SK-N-SH treated with all-trans-retinoic acid at 6 μM for 48 hours (cell line): ENCODE measurements at regions not wholly inside any gene's neighbourhood (a gene's known extent, or its start where the extent isn't known, plus 50 kb on each side); places are given as distances from the start of the nearest gene placed in this dataset.

ENCODE experiments used
- ATAC-seq: fragments of 200-7000 bp; cut with Tn5 transposase; 3 replicates; pipeline ENCODE4 v1.9.1; 2020; ENCODE audit warnings: mild to moderate bottlenecking, moderate library complexity
- ARNTL ChIP-seq: fragments of 450-650 bp; formaldehyde crosslinking; IDR thresholded peaks from 2 replicates; pipeline ENCODE4 v1.5.0; 2020; ENCODE audit warnings: low read depth, mild to moderate bottlenecking, moderate library complexity, borderline replicate concordance
- BACH2 ChIP-seq: fragments of 250-450 bp; sonication (Bioruptor Pico); IDR thresholded peaks from 2 replicates; pipeline ENCODE4 v1.9.0; 2021; ENCODE audit warnings: mild to moderate bottlenecking, borderline replicate concordance
- CREB5 ChIP-seq: fragments of 250-450 bp; sonication (Bioruptor Pico); IDR thresholded peaks from 2 replicates; pipeline ENCODE4 v1.5.1; 2020; ENCODE audit warnings: low read depth, mild to moderate bottlenecking, moderate library complexity
- CSDC2 ChIP-seq: fragments of 250-450 bp; sonication (Bioruptor Pico); IDR thresholded peaks from 2 replicates; pipeline ENCODE4 v1.5.0; 2020; ENCODE audit warnings: mild to moderate bottlenecking, moderate library complexity
- GLIS3 ChIP-seq: fragments of 250-450 bp; sonication (Bioruptor Pico); IDR thresholded peaks from 2 replicates; pipeline ENCODE4 v1.5.0; 2020; ENCODE audit warnings: mild to moderate bottlenecking, moderate library complexity
- ISL1 ChIP-seq: fragments of 250-450 bp; sonication (Bioruptor Pico); IDR thresholded peaks from 2 replicates; pipeline ENCODE4 v2.1.2; 2022; ENCODE audit warnings: mild to moderate bottlenecking, moderate library complexity
- OSR1 ChIP-seq: fragments of 250-450 bp; sonication (Bioruptor Pico); IDR thresholded peaks from 2 replicates; pipeline ENCODE4 v1.8.0; 2022; ENCODE audit warnings: moderate library complexity, mild to moderate bottlenecking, inconsistent platforms
- PATZ1 ChIP-seq: fragments of 250-450 bp; sonication (Bioruptor Pico); IDR thresholded peaks from 2 replicates; pipeline ENCODE4 v1.8.0; 2020; ENCODE audit warnings: mild to moderate bottlenecking, moderate library complexity, borderline replicate concordance
- POU6F1 ChIP-seq: fragments of 250-450 bp; sonication (Bioruptor Pico); IDR thresholded peaks from 2 replicates; pipeline ENCODE4 v1.8.0; 2021; ENCODE audit warnings: low read depth, mild to moderate bottlenecking, moderate library complexity, borderline replicate concordance
- RARB ChIP-seq: fragments of 250-450 bp; sonication (Bioruptor Pico); IDR thresholded peaks from 2 replicates; pipeline ENCODE4 v1.8.0; 2021; ENCODE audit warnings: mild to moderate bottlenecking, moderate library complexity
- SNAI2 ChIP-seq: fragments of 250-450 bp; sonication (Bioruptor Pico); IDR thresholded peaks from 2 replicates; pipeline ENCODE4 v1.5.0; 2020; ENCODE audit warnings: mild to moderate bottlenecking, moderate library complexity
- TCF4 ChIP-seq: fragments of 250-450 bp; sonication (Bioruptor Pico); IDR thresholded peaks from 2 replicates; pipeline ENCODE4 v1.8.0; 2021; ENCODE audit warnings: mild to moderate bottlenecking, moderate library complexity, borderline replicate concordance
- TOX ChIP-seq: fragments of 250-450 bp; sonication (Bioruptor Pico); IDR thresholded peaks from 2 replicates; pipeline ENCODE4 v1.8.0; 2021; ENCODE audit warnings: mild to moderate bottlenecking, moderate library complexity, borderline replicate concordance
- TSHZ2 ChIP-seq: fragments of 250-450 bp; sonication (Bioruptor Pico); IDR thresholded peaks from 2 replicates; pipeline ENCODE4 v1.5.0; 2020; ENCODE audit warnings: mild to moderate bottlenecking, moderate library complexity
- ZFP3 ChIP-seq: fragments of 250-450 bp; sonication (Bioruptor Pico); IDR thresholded peaks from 2 replicates; pipeline ENCODE4 v1.5.0; 2020; ENCODE audit warnings: mild to moderate bottlenecking, moderate library complexity
- ZFP30 ChIP-seq: fragments of 450-650 bp; formaldehyde crosslinking; IDR thresholded peaks from 2 replicates; pipeline ENCODE4 v1.5.0; 2022; ENCODE audit warnings: mild to moderate bottlenecking, moderate library complexity
- ZNF70 ChIP-seq: fragments of 450-650 bp; formaldehyde crosslinking; IDR thresholded peaks from 2 replicates; pipeline ENCODE4 v1.5.0; 2020; ENCODE audit warnings: mild to moderate bottlenecking, moderate library complexity
- ZNF8 ChIP-seq: fragments of 450-650 bp; formaldehyde crosslinking; IDR thresholded peaks from 2 replicates; pipeline ENCODE4 v1.5.0; 2020; ENCODE audit warnings: mild to moderate bottlenecking, moderate library complexity

GRCh38 chr2:123917241-123917640, 107.8 kb upstream of the CNTNAP5 start:
- ATAC-seq = no peak

GRCh38 chr2:123928358-123928757, 96.7 kb upstream of the CNTNAP5 start:
- ATAC-seq = no peak
- no peak for TF ChIP-seq BACH2
- TF ChIP-seq, all 23 proteins: peak for 0

More at GRCh38 chr2:123917241-123917640, 107.8 kb upstream of the CNTNAP5 start:
- TF ChIP-seq ZNF8 = no peak

GRCh38 chr2:123935405-123935804, 89.7 kb upstream of the CNTNAP5 start:
- no peak for ATAC-seq
- TF ChIP-seq ARNTL (no peak), TSHZ2 (CRISPR knock-in tag) (no peak), POU6F1 (CRISPR knock-in tag) (no peak), RARB (no peak), ZNF8 (no peak), TCF4 (no peak), SNAI2 (CRISPR knock-in tag) (no peak), ZNF70 (CRISPR knock-in tag) (no peak), GLIS3 (CRISPR knock-in tag) (no peak), BACH2 (no peak), ISL1 (CRISPR knock-in tag) (no peak)
- TF ChIP-seq, all 23 proteins: peak for 0

GRCh38 chr2:123953846-123954245, 71.2 kb upstream of the CNTNAP5 start:
- TF ChIP-seq ZNF70 (CRISPR knock-in tag) = no peak
- TF ChIP-seq CREB5 (CRISPR knock-in tag) = 0 out of 2 replicates have a peak, but pooled peaks have one; percentile 47
- TF ChIP-seq CSDC2 = 0 out of 2 replicates have a peak, but pooled peaks have one; percentile 19
- TF ChIP-seq PATZ1 (CRISPR knock-in tag) = no peak
- peak; percentile 88 for TF ChIP-seq ISL1 (CRISPR knock-in tag)
- TF ChIP-seq ZFP30 (CRISPR knock-in tag) = no peak
- no peak for TF ChIP-seq ZFP3 (CRISPR knock-in tag)
- no peak for ATAC-seq

GRCh38 chr2:123958011-123958410, 67.1 kb upstream of the CNTNAP5 start:
- ATAC-seq = no peak
- TF ChIP-seq BACH2 (no peak), TOX (CRISPR knock-in tag) (no peak), OSR1 (CRISPR knock-in tag) (no peak), ISL1 (CRISPR knock-in tag) (no peak), TCF4 (no peak), CSDC2 (no peak), PATZ1 (CRISPR knock-in tag) (no peak)
